IMR-90 (cell line): ENCODE measurements at regions not wholly inside any gene's neighbourhood (a gene's known extent, or its start where the extent isn't known, plus 50 kb on each side); places are given as distances from the start of the nearest gene placed in this dataset.

Experiments
- ATAC-seq: fragments of 200-7000 bp; cut with Tn5 transposase; 2 replicates; pipeline ENCODE4 v1.9.1; 2020; ENCODE audit warnings: low read depth, mild to moderate bottlenecking, moderate library complexity
- BruUV-seq: library from RNA; stranded (reverse); fragments of 400-500 nt; replicated peaks from 2 replicates; lab custom pipeline; 2021; lab: Mats Ljungman, UMichigan
- CTCF ChIA-PET: fragments of 300-600 bp; formaldehyde crosslinking; extraction: SDS; loops from one replicate; lab custom pipeline; 2021; ENCODE audit warnings: antibody characterized with exemption; lab: Yijun Ruan, JAX
- POLR2A ChIA-PET: fragments of 300-600 bp; sonication (Branson Sonifier 250); formaldehyde crosslinking; loops from one replicate; lab custom pipeline; 2022; ENCODE audit warnings: antibody characterized with exemption; ENCODE audit not compliant: unreplicated experiment; lab: Charles Lee
- DNase-seq: peaks from one replicate; pipeline ENCODE4 v3.0.0; 2013
- H2AFZ ChIP-seq: replicated peaks from 2 replicates; pipeline ENCODE3; 2013; ENCODE audit warnings: low read length, mild to moderate bottlenecking; ENCODE audit not compliant: poor library complexity
- H2AK5ac ChIP-seq: 2 replicates; pipeline ENCODE4 v1.6.1; 2013; ENCODE audit warnings: low read depth, low read length, inconsistent platforms
- H2AK9ac ChIP-seq: replicated peaks from 2 replicates; pipeline ENCODE3; 2013; ENCODE audit warnings: mild to moderate bottlenecking, low read depth, low read length, moderate library complexity; ENCODE audit not compliant: poor library complexity
- H2BK120ac ChIP-seq: 2 replicates; pipeline ENCODE4 v1.6.1; 2013; ENCODE audit warnings: low read depth, low read length, inconsistent platforms
- H2BK15ac ChIP-seq: 3 replicates; pipeline ENCODE4 v1.6.1; 2013; ENCODE audit warnings: low read depth, low read length, inconsistent platforms
- H2BK20ac ChIP-seq: 2 replicates; pipeline ENCODE4 v1.6.1; 2013; ENCODE audit warnings: low read depth, mild to moderate bottlenecking, inconsistent platforms, low read length, moderate library complexity
- H2BK5ac ChIP-seq: 2 replicates; pipeline ENCODE4 v1.6.1; 2013; ENCODE audit warnings: mild to moderate bottlenecking, low read depth, low read length, inconsistent platforms; ENCODE audit not compliant: poor library complexity, severe bottlenecking
- H3K14ac ChIP-seq: replicated peaks from 2 replicates; pipeline ENCODE4 v1.6.1; 2013; ENCODE audit warnings: low read depth, low read length, inconsistent platforms
- H3K18ac ChIP-seq: 2 replicates; pipeline ENCODE4 v1.6.1; 2013; ENCODE audit warnings: low read depth, low read length, control low read depth
- H3K23ac ChIP-seq: 2 replicates; pipeline ENCODE4 v1.6.1; 2013; ENCODE audit warnings: low read depth, low read length, inconsistent platforms
- H3K27ac ChIP-seq: 2 replicates; pipeline ENCODE4 v1.5.1; 2013; ENCODE audit warnings: mild to moderate bottlenecking, control low read depth, low read length; ENCODE audit not compliant: insufficient read depth
- H3K27me3 ChIP-seq: 2 replicates; pipeline ENCODE4 v1.6.1; 2013; ENCODE audit warnings: low read length; ENCODE audit not compliant: control insufficient read depth, insufficient read depth
- H3K36me3 ChIP-seq: 2 replicates; pipeline ENCODE4 v1.6.1; 2013; ENCODE audit warnings: low read length, mixed read lengths; ENCODE audit not compliant: control insufficient read depth, insufficient read depth
- H3K4ac ChIP-seq: 2 replicates; pipeline ENCODE4 v1.6.1; 2013; ENCODE audit warnings: low read depth, low read length, inconsistent platforms
- H3K4me1 ChIP-seq: 2 replicates; pipeline ENCODE4 v1.6.1; 2013; ENCODE audit warnings: low read length, mixed read lengths; ENCODE audit not compliant: control insufficient read depth, insufficient read depth
- H3K4me2 ChIP-seq: 2 replicates; pipeline ENCODE4 v1.6.1; 2013; ENCODE audit warnings: low read depth, mild to moderate bottlenecking, control low read depth, low read length, moderate library complexity
- H3K4me3 ChIP-seq: 2 replicates; pipeline ENCODE4 v1.5.1; 2013; ENCODE audit warnings: low read depth, mild to moderate bottlenecking, control low read depth, low read length, moderate library complexity; ENCODE audit not compliant: insufficient read depth
- H3K56ac ChIP-seq: 2 replicates; pipeline ENCODE4 v1.6.1; 2013; ENCODE audit warnings: low read length, inconsistent platforms; ENCODE audit not compliant: insufficient read depth; ENCODE audit errors: extremely low read depth
- H3K79me1 ChIP-seq, 2 experiments: 2 replicates each; pipeline ENCODE4 v1.6.1; 2013; ENCODE audit warnings: low read length in 2 of 2, inconsistent platforms in 1 of 2, low read depth in 1 of 2
- H3K9ac ChIP-seq: 2 replicates; pipeline ENCODE4 v1.6.1; 2013; ENCODE audit warnings: low read depth, low read length, control low read depth
- H3K9me1 ChIP-seq: 2 replicates; pipeline ENCODE4 v1.6.1; 2013; ENCODE audit warnings: low read length, inconsistent platforms; ENCODE audit not compliant: insufficient read depth
- H3K9me3 ChIP-seq: 2 replicates; pipeline ENCODE4 v1.6.1; 2013; ENCODE audit warnings: low read length; ENCODE audit not compliant: control insufficient read depth, insufficient read depth
- H4K20me1 ChIP-seq: 2 replicates; pipeline ENCODE4 v1.6.1; 2013; ENCODE audit warnings: low read length, inconsistent platforms; ENCODE audit not compliant: insufficient read depth
- H4K5ac ChIP-seq: 2 replicates; pipeline ENCODE4 v1.6.1; 2013; ENCODE audit warnings: mild to moderate bottlenecking, low read depth, low read length, control low read depth
- H4K8ac ChIP-seq, 2 experiments: 2 replicates each; pipeline ENCODE4 v1.6.1; 2013; ENCODE audit warnings: low read depth in 2 of 2, low read length in 2 of 2, control low read depth in 1 of 2, inconsistent platforms in 1 of 2
- H4K91ac ChIP-seq: 2 replicates; pipeline ENCODE4 v1.6.1; 2013; ENCODE audit warnings: low read depth, low read length, inconsistent platforms; ENCODE audit not compliant: insufficient read depth
- BHLHE40 ChIP-seq: fragments of 150-350 bp; IDR thresholded peaks from 2 replicates; pipeline ENCODE4 v1.6.1; 2016; ENCODE audit warnings: mild to moderate bottlenecking, low read depth, low read length
- CEBPB ChIP-seq: IDR thresholded peaks from 2 replicates; pipeline ENCODE4 v1.6.1; 2012; ENCODE audit warnings: low read depth, low read length, improper control_type of control experiment
- CHD1 ChIP-seq: IDR thresholded peaks from 2 replicates; pipeline ENCODE4 v1.6.1; 2012; ENCODE audit warnings: low read depth, low read length, improper control_type of control experiment
- FOS ChIP-seq: fragments of 150-350 bp; IDR thresholded peaks from 2 replicates; pipeline ENCODE4 v1.6.1; 2016; ENCODE audit warnings: low read depth, low read length
- MAFK ChIP-seq: IDR thresholded peaks from 2 replicates; pipeline ENCODE4 v1.6.1; 2012; ENCODE audit warnings: low read depth, low read length, improper control_type of control experiment
- MAZ ChIP-seq: IDR thresholded peaks from 2 replicates; pipeline ENCODE4 v1.6.1; 2012; ENCODE audit warnings: low read depth, mild to moderate bottlenecking, low read length, improper control_type of control experiment, moderate library complexity, borderline replicate concordance
- MXI1 ChIP-seq: IDR thresholded peaks from 2 replicates; pipeline ENCODE4 v1.6.1; 2012; ENCODE audit warnings: low read depth, mild to moderate bottlenecking, low read length, moderate library complexity, borderline replicate concordance
- NFE2L2 ChIP-seq: fragments of 150-350 bp; IDR thresholded peaks from 2 replicates; pipeline ENCODE4 v1.6.1; 2016; ENCODE audit warnings: low read depth, mild to moderate bottlenecking, low read length
- POLR2A ChIP-seq: IDR thresholded peaks from 2 replicates; pipeline ENCODE4 v1.6.1; 2012; ENCODE audit warnings: mild to moderate bottlenecking, low read depth, low read length
- RAD21 ChIP-seq: IDR thresholded peaks from 2 replicates; pipeline ENCODE4 v1.6.1; 2012; ENCODE audit warnings: low read length, improper control_type of control experiment
- RCOR1 ChIP-seq: IDR thresholded peaks from 2 replicates; pipeline ENCODE4 v1.6.1; 2012; ENCODE audit warnings: mild to moderate bottlenecking, low read length, improper control_type of control experiment; ENCODE audit not compliant: insufficient replicate concordance
- RFX5 ChIP-seq: IDR thresholded peaks from 2 replicates; pipeline ENCODE4 v1.8.0; 2012; ENCODE audit warnings: low read depth, mild to moderate bottlenecking, low read length, moderate library complexity
- SMC3 ChIP-seq: fragments of 150-350 bp; IDR thresholded peaks from 2 replicates; pipeline ENCODE4 v1.6.1; 2016; ENCODE audit warnings: low read depth, mild to moderate bottlenecking, antibody characterized with exemption, low read length, moderate library complexity
- WGBS, 2 experiments: methylation state at CpG; one replicate each; pipeline versions ENCODE4 v1.1.5 to v1.1.7; 2013; ENCODE audit warnings: missing lambda C conversion rate in 2 of 2; ENCODE audit not compliant: insufficient read length in 1 of 2; ENCODE audit errors: extremely low coverage in 2 of 2; 5-methylcytosine and 5-hydroxymethylcytosine counted together
- dilution Hi-C: fragments of 300-500 bp; cut with HindIII; formaldehyde crosslinking; loops from one replicate; pipeline ENCODE4 v1.14.3; 2018; ENCODE audit warnings: low sequenced_read_pairs; ENCODE audit not compliant: unreplicated experiment
- in situ Hi-C: fragments of 300-500 bp; cut with MboI; formaldehyde crosslinking; loops from 3 replicates; pipeline ENCODE4 v1.14.3; 2019; ENCODE audit warnings: low sequenced_read_pairs, inconsistent platforms, mixed read lengths
- intact Hi-C: fragments of 100-400 bp; cut with micrococcal nuclease; formaldehyde crosslinking; loops from 2 replicates; pipeline ENCODE4 v1.10.0; 2022
- TF ChIP-seq, protein P1 (sequence below): fragments of 150-350 bp; IDR thresholded peaks from 2 replicates; pipeline ENCODE4 v1.6.1; 2017; ENCODE audit warnings: mild to moderate bottlenecking, antibody characterized with exemption, low read length, low read depth
- TF ChIP-seq, protein P2 (sequence below): conservative IDR thresholded peaks from 2 replicates; pipeline ENCODE4 v1.5.1; 2012; ENCODE audit warnings: mild to moderate bottlenecking, low read depth, low read length, improper control_type of control experiment
- TF ChIP-seq, protein P3 (sequence below): fragments of 150-350 bp; IDR thresholded peaks from 2 replicates; pipeline ENCODE4 v1.6.1; 2016; ENCODE audit warnings: low read depth, mild to moderate bottlenecking, low read length, moderate library complexity, borderline replicate concordance

DNA sequence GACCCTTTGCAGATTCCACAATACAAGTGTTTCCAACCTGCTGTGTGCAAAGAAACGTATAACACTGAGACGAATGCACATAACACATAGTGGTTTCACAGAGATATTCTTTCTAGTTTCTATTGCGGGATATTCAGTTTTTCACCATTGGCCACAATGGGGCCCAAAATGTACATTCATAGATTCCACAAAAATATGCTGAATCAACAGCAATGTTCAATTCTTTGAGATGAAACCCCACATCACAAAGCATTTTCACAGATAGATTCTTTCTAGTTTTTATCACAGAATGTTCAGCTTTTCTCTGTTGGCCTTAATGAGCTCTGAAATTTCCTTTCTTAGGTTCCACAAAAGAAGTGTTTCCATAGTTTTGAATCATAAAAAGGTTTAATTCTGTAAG lies 2472.3 kb downstream of the TP53TG3F start:
- no peak overlapping the region for H4K5ac ChIP-seq
- H2BK5ac ChIP-seq = no peak overlapping the region
- H3K9me3 ChIP-seq = no peaks in the 10 kb centered on the region
- 38% methylated on average over 3 of the region's 3 CpGs; no CpG with 5 or more reads in 1 of the 2 experiments for WGBS, 2 experiments
- no peaks in the 10 kb centered on the region for H3K4me1 ChIP-seq
- no peaks in the 10 kb centered on the region for H3K27me3 ChIP-seq
- H2BK20ac ChIP-seq = no peak overlapping the region
- no peak for ATAC-seq
- H2BK120ac ChIP-seq = no peak overlapping the region
- H3K4me3 ChIP-seq = no peak overlapping the region
- no peak overlapping the region for H3K27ac ChIP-seq
- intact Hi-C loops = no loop called here
- H2BK15ac ChIP-seq = no peak overlapping the region
- H3K79me1 ChIP-seq = no peaks in the 10 kb centered on the region
- no peak for DNase-seq
- H2AK5ac ChIP-seq = no peak overlapping the region
- no peaks in the 10 kb centered on the region for H3K36me3 ChIP-seq
- TF ChIP-seq, protein P1, sequence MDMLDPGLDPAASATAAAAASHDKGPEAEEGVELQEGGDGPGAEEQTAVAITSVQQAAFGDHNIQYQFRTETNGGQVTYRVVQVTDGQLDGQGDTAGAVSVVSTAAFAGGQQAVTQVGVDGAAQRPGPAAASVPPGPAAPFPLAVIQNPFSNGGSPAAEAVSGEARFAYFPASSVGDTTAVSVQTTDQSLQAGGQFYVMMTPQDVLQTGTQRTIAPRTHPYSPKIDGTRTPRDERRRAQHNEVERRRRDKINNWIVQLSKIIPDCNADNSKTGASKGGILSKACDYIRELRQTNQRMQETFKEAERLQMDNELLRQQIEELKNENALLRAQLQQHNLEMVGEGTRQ = no peak
- TF ChIP-seq BHLHE40 (no peak), FOS (no peak), NFE2L2 (no peak), RAD21 (no peak), RFX5 (no peak), MAFK (no peak), MXI1 (no peak), CEBPB (no peak), MAZ (no peak), RCOR1 (no peak), POLR2A (no peak), SMC3 (no peak), CHD1 (no peak)
- TF ChIP-seq, protein P2, sequence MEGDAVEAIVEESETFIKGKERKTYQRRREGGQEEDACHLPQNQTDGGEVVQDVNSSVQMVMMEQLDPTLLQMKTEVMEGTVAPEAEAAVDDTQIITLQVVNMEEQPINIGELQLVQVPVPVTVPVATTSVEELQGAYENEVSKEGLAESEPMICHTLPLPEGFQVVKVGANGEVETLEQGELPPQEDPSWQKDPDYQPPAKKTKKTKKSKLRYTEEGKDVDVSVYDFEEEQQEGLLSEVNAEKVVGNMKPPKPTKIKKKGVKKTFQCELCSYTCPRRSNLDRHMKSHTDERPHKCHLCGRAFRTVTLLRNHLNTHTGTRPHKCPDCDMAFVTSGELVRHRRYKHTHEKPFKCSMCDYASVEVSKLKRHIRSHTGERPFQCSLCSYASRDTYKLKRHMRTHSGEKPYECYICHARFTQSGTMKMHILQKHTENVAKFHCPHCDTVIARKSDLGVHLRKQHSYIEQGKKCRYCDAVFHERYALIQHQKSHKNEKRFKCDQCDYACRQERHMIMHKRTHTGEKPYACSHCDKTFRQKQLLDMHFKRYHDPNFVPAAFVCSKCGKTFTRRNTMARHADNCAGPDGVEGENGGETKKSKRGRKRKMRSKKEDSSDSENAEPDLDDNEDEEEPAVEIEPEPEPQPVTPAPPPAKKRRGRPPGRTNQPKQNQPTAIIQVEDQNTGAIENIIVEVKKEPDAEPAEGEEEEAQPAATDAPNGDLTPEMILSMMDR = no peak
- TF ChIP-seq, protein P3, sequence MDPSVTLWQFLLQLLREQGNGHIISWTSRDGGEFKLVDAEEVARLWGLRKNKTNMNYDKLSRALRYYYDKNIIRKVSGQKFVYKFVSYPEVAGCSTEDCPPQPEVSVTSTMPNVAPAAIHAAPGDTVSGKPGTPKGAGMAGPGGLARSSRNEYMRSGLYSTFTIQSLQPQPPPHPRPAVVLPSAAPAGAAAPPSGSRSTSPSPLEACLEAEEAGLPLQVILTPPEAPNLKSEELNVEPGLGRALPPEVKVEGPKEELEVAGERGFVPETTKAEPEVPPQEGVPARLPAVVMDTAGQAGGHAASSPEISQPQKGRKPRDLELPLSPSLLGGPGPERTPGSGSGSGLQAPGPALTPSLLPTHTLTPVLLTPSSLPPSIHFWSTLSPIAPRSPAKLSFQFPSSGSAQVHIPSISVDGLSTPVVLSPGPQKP = no peak
- no peaks in the 10 kb centered on the region for H3K9me1 ChIP-seq
- dilution Hi-C loops = no loop called here
- no peak overlapping the region for H3K23ac ChIP-seq
- no peak overlapping the region for H3K9ac ChIP-seq
- no peak overlapping the region for H4K8ac ChIP-seq
- no peak overlapping the region for H3K14ac ChIP-seq
- H3K56ac ChIP-seq = no peak overlapping the region
- POLR2A ChIA-PET = no interaction called here
- no peak overlapping the region for H3K4ac ChIP-seq
- H3K18ac ChIP-seq = no peak overlapping the region
- no peak overlapping the region for H4K91ac ChIP-seq
- H3K4me2 ChIP-seq = no peak overlapping the region
- in situ Hi-C loops = no loop called here
- H4K20me1 ChIP-seq = no peaks in the 10 kb centered on the region
- H2AK9ac ChIP-seq = no peak overlapping the region
- CTCF ChIA-PET = no interaction called here
- no TSS peak for BruUV-seq
- H2AFZ ChIP-seq = no peak overlapping the region
